ENCODE measurements at regions not wholly inside any gene's neighbourhood (a gene's known extent, or its start where the extent isn't known, plus 50 kb on each side); places are given as distances from the start of the nearest gene placed in this dataset.
"Not testable (repeated sequence)": the region's sequence is repeated elsewhere in the genome, so short reads cannot be mapped to it uniquely, and the experiment has no call there.

GRCh38 chr6:1230281-1230680, 81.6 kb upstream of the FOXQ1 start:
- no peak for DNase-seq

GRCh38 chr6:1229808-1230207, 82.1 kb upstream of the FOXQ1 start:
- DNase-seq, result no peak

- no peak for DNase-seq
Measured at GRCh38 chr6:1229301-1229700, 82.6 kb upstream of the FOXQ1 start.

- no peak for DNase-seq
Measured at GRCh38 chr6:1228754-1229191, 83.1 kb upstream of the FOXQ1 start.

GRCh38 chr6:1227935-1228753, 83.8 kb upstream of the FOXQ1 start:
- DNase-seq, result peak; percentile 19

GRCh38 chr6:1227600-1227934, 84.3 kb upstream of the FOXQ1 start:
- DNase-seq, result no peak

- no peak for DNase-seq
Measured at GRCh38 chr6:1226277-1227099, 85.4 kb upstream of the FOXQ1 start.

GRCh38 chr6:1224514-1224913, 87.4 kb upstream of the FOXQ1 start:
- no peak for DNase-seq

GRCh38 chr6:1222728-1223595, 88.9 kb upstream of the FOXQ1 start:
- DNase-seq, result no peak

- DNase-seq, result no peak
Measured at GRCh38 chr6:1217396-1217795, 94.5 kb upstream of the FOXQ1 start.

- no peak for DNase-seq
Measured at GRCh38 chr6:1216488-1216974, 95.4 kb upstream of the FOXQ1 start.

- DNase-seq, result peak; percentile 37
Measured at GRCh38 chr6:1215884-1216487, 95.9 kb upstream of the FOXQ1 start.

- no peak for DNase-seq
Measured at GRCh38 chr6:1215023-1215422, 96.9 kb upstream of the FOXQ1 start.

GRCh38 chr6:1212919-1213318, 99.0 kb upstream of the FOXQ1 start:
- no peak for DNase-seq

- DNase-seq, result not testable (repeated sequence)
Measured at GRCh38 chr6:1212138-1212537, 99.8 kb upstream of the FOXQ1 start.

- not testable (repeated sequence) for DNase-seq
Measured at GRCh38 chr6:1210631-1211030, 101.3 kb upstream of the FOXQ1 start.

GRCh38 chr6:1208876-1209275, 103.0 kb upstream of the FOXQ1 start:
- DNase-seq, result no peak

- DNase-seq, result no peak
Measured at GRCh38 chr6:1203546-1203945, 108.4 kb upstream of the FOXQ1 start.

GRCh38 chr6:1202201-1202600, 109.7 kb upstream of the FOXQ1 start:
- no peak for DNase-seq

- no peak for DNase-seq
Measured at GRCh38 chr6:1201547-1202200, 110.2 kb upstream of the FOXQ1 start.

GRCh38 chr6:1200409-1201101, 111.3 kb upstream of the FOXQ1 start:
- DNase-seq, result no peak

GRCh38 chr6:1200081-1200408, 111.9 kb upstream of the FOXQ1 start:
- DNase-seq, result no peak

Measured in activated CD8-positive, alpha-beta memory T cell treated with anti-CD3 and anti-CD28 coated beads for 24 hours (primary cell).